Ovary (tissue), 3 donors: ENCODE measurements at regions not wholly inside any gene's neighbourhood (a gene's known extent, or its start where the extent isn't known, plus 50 kb on each side); places are given as distances from the start of the nearest gene placed in this dataset.

Experiments used
- CTCF ChIP-seq, 3 donors: fragments of 450-650 bp in 2 of 3; fragments of 200-600 bp in 1 of 3; IDR thresholded peaks; one replicate each; pipeline versions ENCODE4 v1.5.1 to v1.8.0; 2016 to 2022; ENCODE audit warnings: antibody characterized with exemption in 3 of 3, mild to moderate bottlenecking in 1 of 3
- EP300 ChIP-seq: sonication (generic); formaldehyde crosslinking; IDR thresholded peaks from one replicate; pipeline ENCODE4 v1.6.1; 2017; ENCODE audit warnings: antibody characterized with exemption
- POLR2A ChIP-seq: fragments of 450-650 bp; IDR thresholded peaks from one replicate; pipeline ENCODE4 v1.6.1; 2017; ENCODE audit warnings: antibody characterized with exemption, mild to moderate bottlenecking, moderate library complexity
- donor health status: DM: no; HTN: no; CAD: no.

- TF ChIP-seq CTCF (IDR thresholded peaks at IDR 0.05) (no peak), EP300 (no peak), POLR2A (no peak)
Observed at GRCh38 chr13:27008733-27009132, 162.9 kb downstream of the USP12 start.
